ENCODE measurements at regions not wholly inside any gene's neighbourhood (a gene's known extent, or its start where the extent isn't known, plus 50 kb on each side); places are given as distances from the start of the nearest gene placed in this dataset.
"Not testable (repeated sequence)": the region's sequence is repeated elsewhere in the genome, so short reads cannot be mapped to it uniquely, and the experiment has no call there.

GRCh38 chr14:105762262-105762661 lies 235.9 kb downstream of the TMEM121 start:
- peaks cover 20% of the 10 kb centered on the region for H3K9me3 ChIP-seq (ENCODE audit: control insufficient read depth, low read depth, low read length)
- H3K4me1 ChIP-seq (ENCODE audit: control insufficient read depth, insufficient read depth, low read length); H3K27me3 ChIP-seq (ENCODE audit: control insufficient read depth, insufficient read depth, low read length); H3K27ac ChIP-seq (ENCODE audit: low read length); DNase-seq; H3K36me3 ChIP-seq (ENCODE audit: control insufficient read depth, insufficient read depth, low read length); H3K4me3 ChIP-seq (ENCODE audit: low read length): not testable (repeated sequence)
- WGBS (ENCODE audit: insufficient coverage, low lambda C conversion rate): no CpG with 5 or more reads among the region's 11 CpGs

- H3K27ac ChIP-seq (ENCODE audit: low read length); H3K36me3 ChIP-seq (ENCODE audit: control insufficient read depth, insufficient read depth, low read length); H3K4me3 ChIP-seq (ENCODE audit: low read length); H3K4me1 ChIP-seq (ENCODE audit: control insufficient read depth, insufficient read depth, low read length); H3K27me3 ChIP-seq (ENCODE audit: control insufficient read depth, insufficient read depth, low read length); DNase-seq: not testable (repeated sequence)
- no CpG with 5 or more reads among the region's 35 CpGs for WGBS (ENCODE audit: insufficient coverage, low lambda C conversion rate)
- peaks cover 20% of the 10 kb centered on the region for H3K9me3 ChIP-seq (ENCODE audit: control insufficient read depth, low read depth, low read length)
Measured at GRCh38 chr14:105764254-105764901, 238.0 kb downstream of the TMEM121 start.

- H3K27ac ChIP-seq (ENCODE audit: low read length); DNase-seq: not testable (repeated sequence)
- WGBS (ENCODE audit: insufficient coverage, low lambda C conversion rate): no CpG with 5 or more reads among the region's 23 CpGs
Measured at GRCh38 chr14:105765072-105765825, 238.9 kb downstream of the TMEM121 start.

GRCh38 chr14:105765893-105766614 lies 239.7 kb downstream of the TMEM121 start:
- no CpG with 5 or more reads among the region's 9 CpGs for WGBS (ENCODE audit: insufficient coverage, low lambda C conversion rate)
- no peak overlapping the region for H3K27ac ChIP-seq (ENCODE audit: low read length)
- H3K27me3 ChIP-seq (ENCODE audit: control insufficient read depth, insufficient read depth, low read length): no peaks in the 10 kb centered on the region
- no peaks in the 10 kb centered on the region for H3K36me3 ChIP-seq (ENCODE audit: control insufficient read depth, insufficient read depth, low read length)
- DNase-seq: no peak
- peaks cover 19% of the 10 kb centered on the region for H3K9me3 ChIP-seq (ENCODE audit: control insufficient read depth, low read depth, low read length)
- H3K4me1 ChIP-seq (ENCODE audit: control insufficient read depth, insufficient read depth, low read length): no peaks in the 10 kb centered on the region
- H3K4me3 ChIP-seq (ENCODE audit: low read length): no peak overlapping the region

More at GRCh38 chr14:105765072-105765825, 238.9 kb downstream of the TMEM121 start:
- peaks cover 20% of the 10 kb centered on the region for H3K9me3 ChIP-seq (ENCODE audit: control insufficient read depth, low read depth, low read length)
- not testable (repeated sequence) for H3K4me1 ChIP-seq (ENCODE audit: control insufficient read depth, insufficient read depth, low read length); H3K36me3 ChIP-seq (ENCODE audit: control insufficient read depth, insufficient read depth, low read length); H3K4me3 ChIP-seq (ENCODE audit: low read length); H3K27me3 ChIP-seq (ENCODE audit: control insufficient read depth, insufficient read depth, low read length)

GRCh38 chr14:105767315-105767714 lies 240.9 kb downstream of the TMEM121 start:
- Histone ChIP-seq H3K4me1 (ENCODE audit: control insufficient read depth, insufficient read depth, low read length) (no peaks in the 10 kb centered on the region), H3K4me3 (ENCODE audit: low read length) (no peak overlapping the region), H3K36me3 (ENCODE audit: control insufficient read depth, insufficient read depth, low read length) (no peaks in the 10 kb centered on the region), H3K9me3 (ENCODE audit: control insufficient read depth, low read depth, low read length) (peaks cover 18% of the 10 kb centered on the region), H3K27me3 (ENCODE audit: control insufficient read depth, insufficient read depth, low read length) (no peaks in the 10 kb centered on the region), H3K27ac (ENCODE audit: low read length) (no peak overlapping the region)
- WGBS (ENCODE audit: insufficient coverage, low lambda C conversion rate): 100% methylated on average over 2 of the region's 7 CpGs
- DNase-seq: no peak

GRCh38 chr14:105768039-105768438 lies 241.7 kb downstream of the TMEM121 start:
- H3K36me3 ChIP-seq (ENCODE audit: control insufficient read depth, insufficient read depth, low read length); DNase-seq; H3K4me1 ChIP-seq (ENCODE audit: control insufficient read depth, insufficient read depth, low read length); H3K27ac ChIP-seq (ENCODE audit: low read length); H3K4me3 ChIP-seq (ENCODE audit: low read length); H3K27me3 ChIP-seq (ENCODE audit: control insufficient read depth, insufficient read depth, low read length): not testable (repeated sequence)
- H3K9me3 ChIP-seq (ENCODE audit: control insufficient read depth, low read depth, low read length): peaks cover 22% of the 10 kb centered on the region
- no CpG with 5 or more reads among the region's 17 CpGs for WGBS (ENCODE audit: insufficient coverage, low lambda C conversion rate)

- DNase-seq; H3K4me3 ChIP-seq (ENCODE audit: low read length); H3K4me1 ChIP-seq (ENCODE audit: control insufficient read depth, insufficient read depth, low read length); H3K36me3 ChIP-seq (ENCODE audit: control insufficient read depth, insufficient read depth, low read length); H3K27ac ChIP-seq (ENCODE audit: low read length); H3K27me3 ChIP-seq (ENCODE audit: control insufficient read depth, insufficient read depth, low read length): not testable (repeated sequence)
- WGBS (ENCODE audit: insufficient coverage, low lambda C conversion rate): no CpG with 5 or more reads among the region's 35 CpGs
- peaks cover 31% of the 10 kb centered on the region for H3K9me3 ChIP-seq (ENCODE audit: control insufficient read depth, low read depth, low read length)
Measured at GRCh38 chr14:105769061-105769730, 242.8 kb downstream of the TMEM121 start.

GRCh38 chr14:105770619-105771216 lies 244.3 kb downstream of the TMEM121 start:
- DNase-seq; H3K27ac ChIP-seq (ENCODE audit: low read length); H3K36me3 ChIP-seq (ENCODE audit: control insufficient read depth, insufficient read depth, low read length); H3K27me3 ChIP-seq (ENCODE audit: control insufficient read depth, insufficient read depth, low read length); H3K4me1 ChIP-seq (ENCODE audit: control insufficient read depth, insufficient read depth, low read length); H3K4me3 ChIP-seq (ENCODE audit: low read length): not testable (repeated sequence)
- no CpG with 5 or more reads among the region's 14 CpGs for WGBS (ENCODE audit: insufficient coverage, low lambda C conversion rate)
- peaks cover 34% of the 10 kb centered on the region for H3K9me3 ChIP-seq (ENCODE audit: control insufficient read depth, low read depth, low read length)

GRCh38 chr14:105771261-105772226 lies 245.2 kb downstream of the TMEM121 start:
- not testable (repeated sequence) for H3K27ac ChIP-seq (ENCODE audit: low read length); H3K36me3 ChIP-seq (ENCODE audit: control insufficient read depth, insufficient read depth, low read length); H3K27me3 ChIP-seq (ENCODE audit: control insufficient read depth, insufficient read depth, low read length); DNase-seq; H3K4me1 ChIP-seq (ENCODE audit: control insufficient read depth, insufficient read depth, low read length); H3K4me3 ChIP-seq (ENCODE audit: low read length)
- no CpG with 5 or more reads among the region's 35 CpGs for WGBS (ENCODE audit: insufficient coverage, low lambda C conversion rate)
- H3K9me3 ChIP-seq (ENCODE audit: control insufficient read depth, low read depth, low read length): peaks cover 25% of the 10 kb centered on the region

Measured in large intestine (tissue), 3 donors.